ENCODE measurements at regions not wholly inside any gene's neighbourhood (a gene's known extent, or its start where the extent isn't known, plus 50 kb on each side); places are given as distances from the start of the nearest gene placed in this dataset.

DNA sequence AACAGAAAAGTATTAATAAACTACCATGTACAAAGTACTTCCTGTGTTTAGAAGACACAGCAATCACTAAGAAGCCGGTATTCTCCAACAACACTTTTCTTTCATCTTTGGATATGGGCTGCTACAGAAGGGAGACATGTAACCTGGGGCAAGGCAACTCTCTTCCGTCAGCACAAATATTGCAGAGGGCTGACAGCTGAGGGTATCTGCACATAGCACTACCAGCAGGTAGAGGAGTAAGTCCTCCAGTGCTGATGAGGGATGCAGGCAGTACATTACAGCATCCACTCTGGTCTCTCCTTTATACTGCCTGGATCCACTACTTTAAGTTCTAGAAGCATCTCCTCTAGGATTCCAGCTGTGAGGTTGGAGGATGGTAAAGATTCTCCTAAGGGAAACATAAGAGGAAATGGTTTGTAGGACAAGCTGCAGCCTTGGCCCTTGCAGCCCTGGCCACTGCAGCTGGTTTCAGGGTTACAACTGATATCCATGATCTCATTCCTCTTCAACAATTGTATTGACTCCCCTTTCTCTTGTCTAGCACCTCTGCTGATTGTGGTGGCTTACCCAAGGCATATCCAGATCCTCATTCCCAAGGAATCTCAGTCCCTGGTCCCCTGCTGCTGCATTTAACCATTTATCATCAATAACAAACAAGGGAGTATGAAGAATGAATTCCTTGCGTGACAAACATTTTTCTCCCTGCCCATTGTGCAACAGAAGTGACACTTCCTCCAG is 110.7 kb upstream of the ADGRF1 start:
- no peak for TF ChIP-seq PPARA (CRISPR knock-in tag; IDR thresholded peaks at IDR 0.05; ENCODE audit: borderline replicate concordance)
- no peak for TF ChIP-seq ZNF8 (CRISPR knock-in tag; IDR thresholded peaks at IDR 0.05)
- TF ChIP-seq TOX (CRISPR knock-in tag; IDR thresholded peaks at IDR 0.05; ENCODE audit: borderline replicate concordance), result no peak
- TF ChIP-seq, protein P1, sequence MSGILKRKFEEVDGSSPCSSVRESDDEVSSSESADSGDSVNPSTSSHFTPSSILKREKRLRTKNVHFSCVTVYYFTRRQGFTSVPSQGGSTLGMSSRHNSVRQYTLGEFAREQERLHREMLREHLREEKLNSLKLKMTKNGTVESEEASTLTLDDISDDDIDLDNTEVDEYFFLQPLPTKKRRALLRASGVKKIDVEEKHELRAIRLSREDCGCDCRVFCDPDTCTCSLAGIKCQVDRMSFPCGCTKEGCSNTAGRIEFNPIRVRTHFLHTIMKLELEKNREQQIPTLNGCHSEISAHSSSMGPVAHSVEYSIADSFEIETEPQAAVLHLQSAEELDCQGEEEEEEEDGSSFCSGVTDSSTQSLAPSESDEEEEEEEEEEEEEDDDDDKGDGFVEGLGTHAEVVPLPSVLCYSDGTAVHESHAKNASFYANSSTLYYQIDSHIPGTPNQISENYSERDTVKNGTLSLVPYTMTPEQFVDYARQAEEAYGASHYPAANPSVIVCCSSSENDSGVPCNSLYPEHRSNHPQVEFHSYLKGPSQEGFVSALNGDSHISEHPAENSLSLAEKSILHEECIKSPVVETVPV (CRISPR knock-in tag; IDR thresholded peaks at IDR 0.05), result no peak
- TF ChIP-seq RARB (CRISPR knock-in tag; IDR thresholded peaks at IDR 0.05), result no peak
- no peak for TF ChIP-seq SNAI2 (CRISPR knock-in tag; IDR thresholded peaks at IDR 0.05)
- no peak for TF ChIP-seq ISL1 (CRISPR knock-in tag; IDR thresholded peaks at IDR 0.05)
- TF ChIP-seq, protein P2, sequence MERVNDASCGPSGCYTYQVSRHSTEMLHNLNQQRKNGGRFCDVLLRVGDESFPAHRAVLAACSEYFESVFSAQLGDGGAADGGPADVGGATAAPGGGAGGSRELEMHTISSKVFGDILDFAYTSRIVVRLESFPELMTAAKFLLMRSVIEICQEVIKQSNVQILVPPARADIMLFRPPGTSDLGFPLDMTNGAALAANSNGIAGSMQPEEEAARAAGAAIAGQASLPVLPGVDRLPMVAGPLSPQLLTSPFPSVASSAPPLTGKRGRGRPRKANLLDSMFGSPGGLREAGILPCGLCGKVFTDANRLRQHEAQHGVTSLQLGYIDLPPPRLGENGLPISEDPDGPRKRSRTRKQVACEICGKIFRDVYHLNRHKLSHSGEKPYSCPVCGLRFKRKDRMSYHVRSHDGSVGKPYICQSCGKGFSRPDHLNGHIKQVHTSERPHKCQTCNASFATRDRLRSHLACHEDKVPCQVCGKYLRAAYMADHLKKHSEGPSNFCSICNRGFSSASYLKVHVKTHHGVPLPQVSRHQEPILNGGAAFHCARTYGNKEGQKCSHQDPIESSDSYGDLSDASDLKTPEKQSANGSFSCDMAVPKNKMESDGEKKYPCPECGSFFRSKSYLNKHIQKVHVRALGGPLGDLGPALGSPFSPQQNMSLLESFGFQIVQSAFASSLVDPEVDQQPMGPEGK (CRISPR knock-in tag; IDR thresholded peaks at IDR 0.05; ENCODE audit: borderline replicate concordance), result no peak
- TF ChIP-seq ZC3H10 (CRISPR knock-in tag; IDR thresholded peaks at IDR 0.05), result no peak
- TF ChIP-seq ESRRG (CRISPR knock-in tag; IDR thresholded peaks at IDR 0.05), result no peak
- TF ChIP-seq ZFP3 (CRISPR knock-in tag; IDR thresholded peaks at IDR 0.05), result no peak

Measured in SK-N-SH treated with all-trans-retinoic acid at 6 μM for 48 hours (cell line).